Transverse colon (tissue), 4 donors: ENCODE measurements at regions not wholly inside any gene's neighbourhood (a gene's known extent, or its start where the extent isn't known, plus 50 kb on each side); places are given as distances from the start of the nearest gene placed in this dataset.

Source experiments
- DNase-seq: peaks from one replicate; pipeline ENCODE4 v3.0.0-alpha.2; 2019
- H3K27ac ChIP-seq, 4 donors: fragments of 200-600 bp; sonication (generic); 2 replicates each; pipeline ENCODE4 v1.5.1; 2016 to 2018; ENCODE audit warnings: inconsistent platforms in 4 of 4
- H3K27me3 ChIP-seq: fragments of 200-600 bp; sonication (generic); 2 replicates; pipeline ENCODE4 v1.5.1; 2017; ENCODE audit warnings: inconsistent platforms
- H3K36me3 ChIP-seq, 4 donors: fragments of 200-600 bp; sonication (generic); 2 replicates each; pipeline ENCODE4 v1.5.1; 2017 to 2019; ENCODE audit warnings: inconsistent platforms in 4 of 4
- H3K4me1 ChIP-seq, 4 donors: fragments of 200-600 bp; sonication (generic); 2 replicates each; pipeline ENCODE4 v1.5.1; 2017 to 2020; ENCODE audit warnings: inconsistent platforms in 4 of 4
- H3K4me3 ChIP-seq, 4 donors: fragments of 200-600 bp; sonication (generic); 1 replicate in 1 of 4; 2 replicates in 3 of 4; pipeline versions ENCODE4 v1.5.1 to v1.6.1; 2017 to 2019; ENCODE audit warnings: inconsistent platforms in 4 of 4
- H3K9me3 ChIP-seq, 2 donors: fragments of 200-600 bp; sonication (generic); 2 replicates each; pipeline ENCODE4 v1.5.1; 2017 to 2019; ENCODE audit warnings: inconsistent platforms in 2 of 2
- EP300 ChIP-seq: sonication (generic); formaldehyde crosslinking; IDR thresholded peaks from one replicate; pipeline ENCODE4 v1.6.1; 2017; ENCODE audit warnings: antibody characterized with exemption, low read depth
- POLR2A ChIP-seq: fragments of 450-650 bp; IDR thresholded peaks from one replicate; pipeline ENCODE4 v1.6.1; 2016; ENCODE audit warnings: antibody characterized with exemption, mild to moderate bottlenecking, moderate library complexity
- POLR2AphosphoS5 ChIP-seq, 3 donors: sonication (generic); formaldehyde crosslinking; IDR thresholded peaks; one replicate each; pipeline ENCODE4 v1.6.1; 2016; ENCODE audit warnings: antibody characterized with exemption in 3 of 3
- WGBS, 2 donors: methylation state at CpG; one replicate each; pipeline ENCODE4 v1.1.5; 2018; ENCODE audit warnings: low coverage in 1 of 2; 5-methylcytosine and 5-hydroxymethylcytosine counted together
- in situ Hi-C, 4 donors: fragments of 200-750 bp; cut with MboI; loops; one replicate each; pipeline versions ENCODE4 v1.15.0 to v1.15.1; 2017; ENCODE audit warnings: low sequenced_read_pairs in 3 of 4, low pct_ligation_motif_present in 1 of 4, low pct_unique_long_range_greater_than_20kb in 1 of 4
- intact Hi-C: fragments of 100-400 bp; cut with DNase I; formaldehyde crosslinking; loops from one replicate; pipeline ENCODE4 v1.15.1; 2023; ENCODE audit warnings: low total_unique reads
- TF ChIP-seq, protein P1 (sequence below), 5 experiments: fragments of 200-600 bp in 3 of 5; fragments of 450-650 bp in 2 of 5; sonication (generic) in 3 of 5; IDR thresholded peaks; 1 replicate in 2 of 5; 2 replicates in 3 of 5; pipeline ENCODE4 v1.5.1; 2016 to 2017; ENCODE audit warnings: antibody characterized with exemption in 5 of 5, inconsistent platforms in 3 of 5, mild to moderate bottlenecking in 2 of 5, moderate library complexity in 1 of 5

DNA sequence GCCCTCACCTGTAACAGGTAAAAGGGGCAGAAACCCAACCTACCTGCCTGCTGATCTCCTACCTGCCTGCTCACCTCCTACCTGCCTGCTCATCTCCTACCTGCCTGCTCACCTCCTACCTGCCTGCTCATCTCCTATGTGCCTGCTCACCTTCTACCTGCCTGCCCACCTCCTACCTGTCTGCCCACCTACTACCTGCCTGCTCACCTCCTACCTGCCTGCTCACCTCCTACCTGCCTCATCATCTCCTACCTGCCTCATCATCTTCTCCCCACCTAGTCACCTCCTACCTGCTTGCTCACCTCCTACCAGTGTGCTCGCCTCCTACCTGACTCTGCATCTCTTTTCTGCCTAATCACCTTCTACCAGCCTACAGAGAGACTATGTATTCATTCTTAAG lies 452.9 kb downstream of the MATN1 start:
- TF ChIP-seq, protein P1, sequence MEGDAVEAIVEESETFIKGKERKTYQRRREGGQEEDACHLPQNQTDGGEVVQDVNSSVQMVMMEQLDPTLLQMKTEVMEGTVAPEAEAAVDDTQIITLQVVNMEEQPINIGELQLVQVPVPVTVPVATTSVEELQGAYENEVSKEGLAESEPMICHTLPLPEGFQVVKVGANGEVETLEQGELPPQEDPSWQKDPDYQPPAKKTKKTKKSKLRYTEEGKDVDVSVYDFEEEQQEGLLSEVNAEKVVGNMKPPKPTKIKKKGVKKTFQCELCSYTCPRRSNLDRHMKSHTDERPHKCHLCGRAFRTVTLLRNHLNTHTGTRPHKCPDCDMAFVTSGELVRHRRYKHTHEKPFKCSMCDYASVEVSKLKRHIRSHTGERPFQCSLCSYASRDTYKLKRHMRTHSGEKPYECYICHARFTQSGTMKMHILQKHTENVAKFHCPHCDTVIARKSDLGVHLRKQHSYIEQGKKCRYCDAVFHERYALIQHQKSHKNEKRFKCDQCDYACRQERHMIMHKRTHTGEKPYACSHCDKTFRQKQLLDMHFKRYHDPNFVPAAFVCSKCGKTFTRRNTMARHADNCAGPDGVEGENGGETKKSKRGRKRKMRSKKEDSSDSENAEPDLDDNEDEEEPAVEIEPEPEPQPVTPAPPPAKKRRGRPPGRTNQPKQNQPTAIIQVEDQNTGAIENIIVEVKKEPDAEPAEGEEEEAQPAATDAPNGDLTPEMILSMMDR (IDR thresholded peaks at IDR 0.05), result no peak
- WGBS, 2 donors, result 64 to 82% methylated on average over 1 of the region's 1 CpG
- in situ Hi-C loops (no loop called here), intact Hi-C loops (no loop called here)
- H3K4me3 ChIP-seq, result no peak overlapping the region
- H3K27me3 ChIP-seq, result no peaks in the 10 kb centered on the region
- H3K9me3 ChIP-seq, result no peaks in the 10 kb centered on the region
- H3K4me1 ChIP-seq, result no peaks in the 10 kb centered on the region
- no peaks in the 10 kb centered on the region for H3K36me3 ChIP-seq
- H3K27ac ChIP-seq, result no peak overlapping the region
- no peak for DNase-seq

DNA sequence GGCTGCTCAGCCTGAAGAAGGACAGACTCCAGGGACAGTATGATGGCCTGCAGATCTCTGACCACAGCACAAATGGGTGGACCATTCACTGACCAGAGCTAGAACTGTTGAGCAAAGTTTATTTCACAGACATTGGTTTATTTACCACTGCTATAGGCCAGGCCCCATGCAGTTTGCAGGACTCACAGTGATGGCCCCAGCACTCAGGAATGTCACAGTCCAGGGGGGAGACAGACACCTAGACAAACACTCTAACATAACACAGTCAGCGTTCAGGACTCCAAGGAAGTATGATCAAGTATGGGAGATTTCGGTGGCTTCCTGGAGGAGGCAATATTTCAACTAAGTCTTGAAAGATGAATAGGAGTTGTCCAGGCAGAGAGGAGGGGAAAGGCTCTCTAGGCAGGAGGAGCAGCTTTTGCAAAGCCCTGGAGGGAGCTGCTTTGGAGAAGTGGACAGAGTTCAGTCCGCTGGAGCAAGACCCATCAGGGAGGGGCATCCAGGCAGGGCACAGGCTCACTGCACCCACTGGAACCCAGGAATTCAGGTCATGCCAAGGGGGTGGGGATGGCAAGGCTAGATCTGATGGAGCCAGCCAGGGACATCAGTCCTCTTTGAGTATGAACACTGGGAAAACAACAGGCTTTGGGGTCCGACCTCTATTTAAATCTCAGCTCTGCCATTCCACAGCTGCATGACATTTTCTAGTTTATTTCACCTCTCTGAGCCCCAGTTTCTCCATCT lies 454.3 kb downstream of the MATN1 start:
- H3K4me3 ChIP-seq, result no peak overlapping the region
- TF ChIP-seq POLR2A, result no peak
- no peak for TF ChIP-seq EP300
- TF ChIP-seq POLR2AphosphoS5 (IDR thresholded peaks at IDR 0.05), result no peak
- TF ChIP-seq, protein P1 (IDR thresholded peaks at IDR 0.05), result no peak
- no peak for DNase-seq
- WGBS, 2 donors, result 68% methylated on average over 4 of the region's 4 CpGs; no CpG with 5 or more reads in 1 of the 2 donors
- no peaks in the 10 kb centered on the region for H3K4me1 ChIP-seq
- H3K27ac ChIP-seq, result no peak overlapping the region
- in situ Hi-C loops (no loop called here), intact Hi-C loops (no loop called here)
- no peaks in the 10 kb centered on the region for H3K27me3 ChIP-seq
- H3K36me3 ChIP-seq, result no peaks in the 10 kb centered on the region
- no peaks in the 10 kb centered on the region for H3K9me3 ChIP-seq

DNA sequence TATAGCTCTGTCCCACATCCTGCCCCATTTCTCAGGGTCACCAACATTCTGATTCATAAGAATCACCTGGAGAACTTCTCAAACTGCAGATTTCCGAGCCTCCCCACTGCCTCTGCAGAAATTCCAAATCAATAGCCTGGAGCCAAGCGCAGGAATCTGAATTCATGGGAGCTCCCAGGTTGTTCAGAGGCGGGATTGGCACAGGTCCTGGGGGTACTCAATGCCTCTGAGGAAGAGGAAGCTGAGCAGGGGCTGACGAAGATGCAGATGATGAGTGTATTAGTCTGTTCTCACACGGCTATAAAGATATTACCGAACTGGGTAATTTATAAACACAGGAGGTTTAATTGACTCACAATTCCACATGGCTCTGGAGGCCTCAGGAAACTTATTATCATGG lies 455.5 kb downstream of the MATN1 start:
- DNase-seq, result no peak
- intact Hi-C loops, result no loop called here
- H3K27ac ChIP-seq, result no peak overlapping the region
- H3K4me3 ChIP-seq, result no peak overlapping the region
- in situ Hi-C loops, result no loop called here
- no peaks in the 10 kb centered on the region for H3K4me1 ChIP-seq
- H3K36me3 ChIP-seq, result no peaks in the 10 kb centered on the region
- no peaks in the 10 kb centered on the region for H3K27me3 ChIP-seq
- TF ChIP-seq EP300 (no peak), POLR2AphosphoS5 (IDR thresholded peaks at IDR 0.05) (no peak), POLR2A (no peak)
- TF ChIP-seq, protein P1 (IDR thresholded peaks at IDR 0.05), result no peak
- 72% methylated on average over 6 of the region's 6 CpGs; no CpG with 5 or more reads in 1 of the 2 donors for WGBS, 2 donors
- H3K9me3 ChIP-seq, result no peaks in the 10 kb centered on the region

DNA sequence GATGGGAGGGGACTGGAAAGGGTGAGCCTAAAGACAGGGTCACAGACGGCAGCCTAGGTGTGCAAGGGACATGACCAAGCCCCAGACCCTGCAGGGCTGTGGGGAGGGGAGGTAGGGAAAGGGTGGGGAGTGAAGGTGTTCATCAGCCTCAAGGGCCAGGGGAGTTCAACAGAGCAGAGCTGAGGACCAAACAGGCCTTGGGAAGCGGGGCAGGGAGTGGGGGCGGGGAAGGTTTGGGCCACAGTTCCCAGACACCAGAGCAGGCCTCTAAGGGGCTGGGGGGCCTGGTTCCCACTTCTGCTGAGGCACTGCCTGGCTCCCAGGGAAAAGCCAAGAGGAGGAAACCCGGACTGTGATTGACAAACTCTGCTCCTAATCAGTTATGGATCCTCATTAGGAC lies 456.3 kb downstream of the MATN1 start:
- Histone ChIP-seq H3K9me3 (no peaks in the 10 kb centered on the region), H3K4me3 (no peak overlapping the region), H3K27me3 (no peaks in the 10 kb centered on the region), H3K36me3 (no peaks in the 10 kb centered on the region), H3K27ac (no peak overlapping the region), H3K4me1 (no peaks in the 10 kb centered on the region)
- TF ChIP-seq POLR2AphosphoS5 (IDR thresholded peaks at IDR 0.05) (no peak), POLR2A (no peak), EP300 (no peak)
- TF ChIP-seq, protein P1 (IDR thresholded peaks at IDR 0.05), result no peak
- intact Hi-C loops (no loop called here), in situ Hi-C loops (no loop called here)
- no peak for DNase-seq
- 72 to 83% methylated on average over 3 to 4 of the region's 4 CpGs for WGBS, 2 donors
